ENCODE measurements at regions not wholly inside any gene's neighbourhood (a gene's known extent, or its start where the extent isn't known, plus 50 kb on each side); places are given as distances from the start of the nearest gene placed in this dataset.

- no peak for DNase-seq
These were observed 1958.8 kb upstream of the CELF4 start for GRCh38 chr18:39524370-39524769.

- DNase-seq: no peak
These were observed 1957.7 kb upstream of the CELF4 start for GRCh38 chr18:39523281-39523680.

- DNase-seq: no peak
These were observed 1955.6 kb upstream of the CELF4 start for GRCh38 chr18:39521164-39521563.

GRCh38 chr18:39519741-39520140 is 1954.1 kb upstream of the CELF4 start:
- DNase-seq: no peak

GRCh38 chr18:39515299-39515698 is 1949.7 kb upstream of the CELF4 start:
- no peak for DNase-seq

- DNase-seq: no peak
These were observed 1947.6 kb upstream of the CELF4 start for GRCh38 chr18:39513186-39513585.

- DNase-seq: no peak
These were observed 1941.2 kb upstream of the CELF4 start for GRCh38 chr18:39506581-39507330.

GRCh38 chr18:39500306-39500705 is 1934.7 kb upstream of the CELF4 start:
- no peak for DNase-seq

GRCh38 chr18:39497821-39498220 is 1932.2 kb upstream of the CELF4 start:
- DNase-seq: no peak

GRCh38 chr18:39496986-39497385 is 1931.4 kb upstream of the CELF4 start:
- no peak for DNase-seq

- DNase-seq: no peak
These were observed 1928.8 kb upstream of the CELF4 start for GRCh38 chr18:39494211-39494896.

- no peak for DNase-seq
These were observed 1925.8 kb upstream of the CELF4 start for GRCh38 chr18:39491408-39491807.

GRCh38 chr18:39489431-39489830 is 1923.8 kb upstream of the CELF4 start:
- DNase-seq: no peak

GRCh38 chr18:39487932-39488331 is 1922.3 kb upstream of the CELF4 start:
- DNase-seq: peak in 1 of 2 experiments; percentile 3

GRCh38 chr18:39486268-39486667 is 1920.7 kb upstream of the CELF4 start:
- no peak for DNase-seq

- DNase-seq: no peak
These were observed 1920.1 kb upstream of the CELF4 start for GRCh38 chr18:39485696-39486095.

- DNase-seq: no peak
These were observed 1915.7 kb upstream of the CELF4 start for GRCh38 chr18:39481281-39481680.

- DNase-seq: no peak
These were observed 1915.0 kb upstream of the CELF4 start for GRCh38 chr18:39480494-39481195.

GRCh38 chr18:39464006-39464405 is 1898.4 kb upstream of the CELF4 start:
- DNase-seq: no peak

- no peak for DNase-seq
These were observed 1896.8 kb upstream of the CELF4 start for GRCh38 chr18:39462436-39462835.

- DNase-seq: no peak
These were observed 1894.5 kb upstream of the CELF4 start for GRCh38 chr18:39460136-39460535.

GRCh38 chr18:39455285-39455684 is 1889.7 kb upstream of the CELF4 start:
- DNase-seq: no peak

- DNase-seq: no peak
These were observed 1889.3 kb upstream of the CELF4 start for GRCh38 chr18:39454866-39455265.

- no peak for DNase-seq
These were observed 1888.3 kb upstream of the CELF4 start for GRCh38 chr18:39453882-39454281.

Measured in NCI-H187 (cell line).